GM21360 (cell line): ENCODE measurements at regions not wholly inside any gene's neighbourhood (a gene's known extent, or its start where the extent isn't known, plus 50 kb on each side); places are given as distances from the start of the nearest gene placed in this dataset.
A peak's percentile ranks its signal among the peaks of the same experiment; 100 is the strongest.

ENCODE experiments used
- ATAC-seq: cut with Tn5 transposase; IDR thresholded peaks from one replicate; pipeline ENCODE4 v1.9.1; 2021; ENCODE audit warnings: mild to moderate bottlenecking, moderate library complexity; ENCODE audit not compliant: unreplicated experiment

- ATAC-seq, result no peak
These were observed 202.4 kb upstream of the PDGFD start for GRCh38 chr11:104366321-104366734.

- no peak for ATAC-seq
These were observed 201.7 kb upstream of the PDGFD start for GRCh38 chr11:104365676-104366075.

- no peak for ATAC-seq
These were observed 198.0 kb upstream of the PDGFD start for GRCh38 chr11:104361975-104362374.

- ATAC-seq, result no peak
These were observed 188.1 kb upstream of the PDGFD start for GRCh38 chr11:104352036-104352435.

GRCh38 chr11:104343578-104343977, 179.6 kb upstream of the PDGFD start:
- peak; percentile 74 for ATAC-seq

GRCh38 chr11:104340590-104340989, 176.6 kb upstream of the PDGFD start:
- ATAC-seq, result no peak

GRCh38 chr11:104339380-104339831, 175.5 kb upstream of the PDGFD start:
- ATAC-seq, result no peak

GRCh38 chr11:104338186-104338585, 174.2 kb upstream of the PDGFD start:
- ATAC-seq, result no peak

GRCh38 chr11:104337273-104337672, 173.3 kb upstream of the PDGFD start:
- no peak for ATAC-seq

GRCh38 chr11:104333977-104334376, 170.0 kb upstream of the PDGFD start:
- ATAC-seq, result peak; percentile 82

GRCh38 chr11:104332110-104332509, 168.2 kb upstream of the PDGFD start:
- no peak for ATAC-seq

- ATAC-seq, result no peak
These were observed 165.2 kb upstream of the PDGFD start for GRCh38 chr11:104329078-104329665.

GRCh38 chr11:104328512-104328907, 164.6 kb upstream of the PDGFD start:
- ATAC-seq, result no peak

GRCh38 chr11:104327861-104328511, 164.0 kb upstream of the PDGFD start:
- ATAC-seq, result no peak

- no peak for ATAC-seq
These were observed 161.1 kb upstream of the PDGFD start for GRCh38 chr11:104325093-104325492.

GRCh38 chr11:104324276-104324675, 160.3 kb upstream of the PDGFD start:
- no peak for ATAC-seq

GRCh38 chr11:104323841-104324240, 159.9 kb upstream of the PDGFD start:
- no peak for ATAC-seq

- no peak for ATAC-seq
These were observed 158.7 kb upstream of the PDGFD start for GRCh38 chr11:104322696-104323095.

- ATAC-seq, result no peak
These were observed 157.0 kb upstream of the PDGFD start for GRCh38 chr11:104320956-104321355.

GRCh38 chr11:104320097-104320496, 156.2 kb upstream of the PDGFD start:
- no peak for ATAC-seq

GRCh38 chr11:104319396-104319795, 155.4 kb upstream of the PDGFD start:
- ATAC-seq, result no peak

GRCh38 chr11:104306862-104307474, 143.0 kb upstream of the PDGFD start:
- ATAC-seq, result no peak
